SK-N-SH (cell line): ENCODE measurements at regions not wholly inside any gene's neighbourhood (a gene's known extent, or its start where the extent isn't known, plus 50 kb on each side); places are given as distances from the start of the nearest gene placed in this dataset.

Experiments used
- CTCF ChIA-PET: fragments of 300-600, 350-600 bp; formaldehyde crosslinking; extraction: SDS; loops from one replicate; lab custom pipeline; 2021; lab: Yijun Ruan, JAX
- POLR2A ChIA-PET: fragments of 350-600 bp; sonication (Branson Sonifier 250); formaldehyde crosslinking; extraction: SDS; loops from one replicate; lab custom pipeline; 2020; ENCODE audit warnings: antibody characterized with exemption, inconsistent platforms; lab: Yijun Ruan, JAX
- DNase-seq: peaks from one replicate; pipeline ENCODE4 v3.0.0; 2012
- H2AFZ ChIP-seq: fragments of 200-600 bp; sonication (generic); 2 replicates; pipeline ENCODE4 v1.8.1; 2016; ENCODE audit warnings: antibody characterized with exemption, mild to moderate bottlenecking, low read depth
- H3F3A ChIP-seq: fragments of 200-600 bp; sonication (generic); replicated peaks from 2 replicates; pipeline ENCODE3; 2016; ENCODE audit warnings: antibody characterized with exemption, mild to moderate bottlenecking; ENCODE audit not compliant: insufficient read depth
- H3K27ac ChIP-seq, 2 experiments: fragments of 200-500 bp in 1 of 2; fragments of 200-600 bp in 1 of 2; sonication (Bioruptor generic) in 1 of 2; sonication (generic), shearing (Covaris generic) in 1 of 2; 2 replicates each; pipeline versions ENCODE4 v1.5.1 to v1.6.1; 2014 to 2016; ENCODE audit warnings: low read depth in 2 of 2, inconsistent platforms in 1 of 2, low read length in 1 of 2, mild to moderate bottlenecking in 1 of 2, mixed read lengths in 1 of 2
- H3K27me3 ChIP-seq: fragments of 200-600 bp; sonication (generic), shearing (Covaris generic); 2 replicates; pipeline ENCODE4 v1.6.1; 2016; ENCODE audit warnings: mixed run types; ENCODE audit not compliant: insufficient read depth
- H3K36me3 ChIP-seq, 2 experiments: fragments of 200-500 bp in 1 of 2; fragments of 200-600 bp in 1 of 2; sonication (Bioruptor generic) in 1 of 2; sonication (generic) in 1 of 2; replicated peaks in 1 of 2; 2 replicates each; pipeline versions ENCODE3 to v1.5.1; 2014 to 2016; ENCODE audit warnings: low read length in 1 of 2, mild to moderate bottlenecking in 1 of 2; ENCODE audit not compliant: insufficient read depth in 2 of 2, control insufficient read depth in 1 of 2
- H3K4me1 ChIP-seq, 2 experiments: fragments of 200-500 bp in 1 of 2; fragments of 200-600 bp in 1 of 2; sonication (Bioruptor generic) in 1 of 2; sonication (generic), shearing (Covaris generic) in 1 of 2; 2 replicates each; pipeline versions ENCODE4 v1.5.1 to v1.6.1; 2014 to 2016; ENCODE audit warnings: low read depth in 1 of 2, low read length in 1 of 2, mixed run types in 1 of 2; ENCODE audit not compliant: insufficient read depth in 2 of 2, control insufficient read depth in 1 of 2
- H3K4me2 ChIP-seq: fragments of 200-600 bp; sonication (generic), shearing (Covaris generic); 2 replicates; pipeline ENCODE4 v1.6.1; 2017; ENCODE audit warnings: mixed run types
- H3K4me3 ChIP-seq, 2 experiments: fragments of 200-500 bp in 1 of 2; fragments of 200-600 bp in 1 of 2; sonication (Bioruptor generic) in 1 of 2; sonication (generic), shearing (Covaris generic) in 1 of 2; 2 replicates each; pipeline versions ENCODE4 v1.5.1 to v1.8.1; 2014 to 2016; ENCODE audit warnings: low read depth in 2 of 2, inconsistent platforms in 1 of 2, low read length in 1 of 2, mild to moderate bottlenecking in 1 of 2, mixed read lengths in 1 of 2, moderate library complexity in 1 of 2
- H3K79me2 ChIP-seq: fragments of 200-600 bp; sonication (generic); 2 replicates; pipeline ENCODE4 v1.8.1; 2017; ENCODE audit warnings: mild to moderate bottlenecking; ENCODE audit not compliant: insufficient read depth
- H3K9ac ChIP-seq: fragments of 200-600 bp; sonication (generic); 2 replicates; pipeline ENCODE4 v1.6.1; 2017; ENCODE audit warnings: mixed run types
- H3K9me2 ChIP-seq: fragments of 200-600 bp; sonication (generic); 2 replicates; pipeline ENCODE4 v1.6.1; 2017; ENCODE audit warnings: mixed run types
- H3K9me3 ChIP-seq: fragments of 200-600 bp; sonication (generic); 2 replicates; pipeline ENCODE4 v1.6.1; 2017; ENCODE audit warnings: mixed run types, mild to moderate bottlenecking, moderate library complexity
- H4K20me1 ChIP-seq: fragments of 200-600 bp; sonication (generic); 2 replicates; pipeline ENCODE4 v1.6.1; 2017; ENCODE audit warnings: mild to moderate bottlenecking, mixed run types; ENCODE audit not compliant: insufficient read depth
- CHD2 ChIP-seq: fragments of 150-350 bp; IDR thresholded peaks from 2 replicates; pipeline ENCODE4 v1.6.1; 2018; ENCODE audit warnings: low read length; ENCODE audit not compliant: partially characterized antibody
- CTCF ChIP-seq: fragments of 200-600 bp; sonication (generic); IDR thresholded peaks from 2 replicates; pipeline ENCODE4 v1.6.1; 2017; ENCODE audit warnings: antibody characterized with exemption, mild to moderate bottlenecking, moderate library complexity
- EP300 ChIP-seq, 2 experiments: IDR thresholded peaks; 2 replicates each; pipeline versions ENCODE4 v1.4.0 to v1.6.1; 2012; ENCODE audit warnings: borderline replicate concordance in 1 of 2, low read depth in 1 of 2, low read length in 1 of 2
- EZH2phosphoT487 ChIP-seq: fragments of 200-600 bp; sonication (generic); IDR thresholded peaks from 2 replicates; pipeline ENCODE4 v1.6.1; 2017; ENCODE audit warnings: low read depth, mixed run types, mild to moderate bottlenecking, antibody characterized with exemption, moderate library complexity, borderline replicate concordance
- FOXJ3 ChIP-seq: sonication (generic); formaldehyde crosslinking; IDR thresholded peaks from 2 replicates; pipeline ENCODE4 v1.5.1; 2020; ENCODE audit warnings: mild to moderate bottlenecking, missing genetic modification reagents
- GABPA ChIP-seq: IDR thresholded peaks from 2 replicates; pipeline ENCODE4 v1.4.0; 2012; ENCODE audit warnings: low read depth, mild to moderate bottlenecking
- JUND ChIP-seq: IDR thresholded peaks from 2 replicates; pipeline ENCODE4 v1.4.0; 2012
- MXI1 ChIP-seq: IDR thresholded peaks from 2 replicates; pipeline ENCODE4 v1.6.1; 2012; ENCODE audit warnings: mild to moderate bottlenecking, low read depth, low read length, improper control_type of control experiment
- PBX3 ChIP-seq: IDR thresholded peaks from 2 replicates; pipeline ENCODE4; 2012
- POLR2AphosphoS5 ChIP-seq: IDR thresholded peaks from 2 replicates; pipeline ENCODE4 v1.6.1; 2012; ENCODE audit warnings: low read depth, low read length
- RAD21 ChIP-seq: IDR thresholded peaks from 2 replicates; pipeline ENCODE4 v1.6.1; 2012; ENCODE audit warnings: mild to moderate bottlenecking, low read length
- RCOR1 ChIP-seq: fragments of 150-350 bp; IDR thresholded peaks from 2 replicates; pipeline ENCODE4 v1.6.1; 2017; ENCODE audit warnings: antibody characterized with exemption, low read length
- REST ChIP-seq: IDR thresholded peaks from 2 replicates; pipeline ENCODE4 v1.6.1; 2012; ENCODE audit warnings: mild to moderate bottlenecking, low read depth, low read length, moderate library complexity
- RFX5 ChIP-seq: IDR thresholded peaks from 2 replicates; pipeline ENCODE4 v1.6.1; 2012; ENCODE audit warnings: mild to moderate bottlenecking, improper control_type of control experiment, low read length
- RXRA ChIP-seq: IDR thresholded peaks from 2 replicates; pipeline ENCODE4 v1.4.0; 2012; ENCODE audit warnings: low read depth, mild to moderate bottlenecking, borderline replicate concordance
- TAF1 ChIP-seq: IDR thresholded peaks from 2 replicates; pipeline ENCODE4 v1.6.1; 2012; ENCODE audit warnings: low read depth, mild to moderate bottlenecking, low read length, moderate library complexity, borderline replicate concordance
- TEAD4 ChIP-seq: IDR thresholded peaks from 2 replicates; pipeline ENCODE4 v1.4.0; 2012; ENCODE audit warnings: mild to moderate bottlenecking, borderline replicate concordance; ENCODE audit not compliant: insufficient read depth
- USF1 ChIP-seq: IDR thresholded peaks from 2 replicates; pipeline ENCODE4 v1.4.0; 2012; ENCODE audit warnings: low read depth, borderline replicate concordance
- ZBTB33 ChIP-seq: IDR thresholded peaks from 2 replicates; pipeline ENCODE4 v1.4.0; 2012; ENCODE audit warnings: low read depth, borderline replicate concordance

GRCh38 chr4:112889199-112889598 lies 160.3 kb upstream of the ANK2 start:
- no peaks in the 10 kb centered on the region for H3K27me3 ChIP-seq
- peak overlapping the region in 1 of 2 experiments; percentile 71; a peak in 2 of 4 replicates for H3K27ac ChIP-seq
- H4K20me1 ChIP-seq = no peaks in the 10 kb centered on the region
- DNase-seq = no peak
- H3K4me1 ChIP-seq = peaks cover 0 to 9% of the 10 kb centered on the region in 2 experiments; a peak in 2 of 4 replicates
- no peak overlapping the region for H3K9ac ChIP-seq
- H3K4me2 ChIP-seq = peak overlapping the region; percentile 68
- peak overlapping the region; percentile 89 for H2AFZ ChIP-seq
- H3K79me2 ChIP-seq = no peaks in the 10 kb centered on the region
- no peaks in the 10 kb centered on the region for H3K9me2 ChIP-seq
- CTCF ChIA-PET = interaction anchor here (1.7 kb wide), 1 partner anchor 55 kb away, joined by 5 read pairs; no protein-coding TSS in a partner anchor
- no peak for TF ChIP-seq GABPA
- no peak for TF ChIP-seq MXI1
- TF ChIP-seq RXRA = no peak
- TF ChIP-seq POLR2AphosphoS5 = no peak
- no peak for TF ChIP-seq CHD2
- TF ChIP-seq JUND = no peak
- TF ChIP-seq PBX3 = no peak
- no peak for TF ChIP-seq REST
- TF ChIP-seq USF1 = no peak
- no peak for TF ChIP-seq RCOR1
- no peak for TF ChIP-seq EP300 (IDR thresholded peaks at IDR 0.05; ENCODE audit: borderline replicate concordance in 1 of 2, low read depth in 1 of 2, low read length in 1 of 2)
- TF ChIP-seq RAD21 = no peak
- no peak for TF ChIP-seq ZBTB33
- no peak for TF ChIP-seq FOXJ3 (CRISPR knock-in tag)
- no peak for TF ChIP-seq CTCF
- TF ChIP-seq TEAD4 = no peak
- no peak for TF ChIP-seq RFX5
- no peak for TF ChIP-seq TAF1
- TF ChIP-seq EZH2phosphoT487 = no peak
- H3K4me3 ChIP-seq = peak overlapping the region in 1 of 2 experiments; percentile 41; a peak in 1 of 4 replicates
- no peaks in the 10 kb centered on the region for H3K9me3 ChIP-seq
- no peaks in the 10 kb centered on the region for H3K36me3 ChIP-seq
- POLR2A ChIA-PET = no interaction called here
- H3F3A ChIP-seq = no peaks in the 10 kb centered on the region
